NOMO-1 treated with dmso at 0.1 percent for 144 hours (cell line): ENCODE measurements at regions not wholly inside any gene's neighbourhood (a gene's known extent, or its start where the extent isn't known, plus 50 kb on each side); places are given as distances from the start of the nearest gene placed in this dataset.
"Not testable (repeated sequence)": the region's sequence is repeated elsewhere in the genome, so short reads cannot be mapped to it uniquely, and the experiment has no call there.

ENCODE experiments used
- DNase-seq: peaks from one replicate; lab custom pipeline; 2025; ENCODE audit not compliant: unreplicated experiment; lab: John Stamatoyannopoulos, UW

GRCh38 chr15:45804028-45804427, 169.2 kb downstream of the SQOR start:
- no peak for DNase-seq

DNA sequence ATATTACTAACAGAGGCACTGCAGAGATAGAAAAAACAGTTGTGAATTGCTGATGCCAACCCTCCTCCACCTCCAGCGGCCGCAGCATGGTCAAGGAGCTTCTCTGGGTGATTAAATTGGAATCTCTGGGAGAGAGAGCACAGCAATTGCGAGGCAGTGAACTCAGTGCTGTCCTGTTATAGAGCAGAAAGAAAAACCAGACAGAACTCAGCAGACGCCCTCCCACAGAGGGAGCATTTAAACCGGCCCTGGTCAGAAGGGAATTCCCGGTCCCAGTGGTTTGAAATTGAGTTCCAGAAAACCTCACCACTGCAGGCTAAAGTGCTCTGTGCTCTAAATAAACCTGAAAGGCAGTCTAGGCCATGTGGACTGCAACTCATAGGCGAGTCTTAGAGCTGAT, 175.4 kb downstream of the SQOR start:
- no peak for DNase-seq

DNA sequence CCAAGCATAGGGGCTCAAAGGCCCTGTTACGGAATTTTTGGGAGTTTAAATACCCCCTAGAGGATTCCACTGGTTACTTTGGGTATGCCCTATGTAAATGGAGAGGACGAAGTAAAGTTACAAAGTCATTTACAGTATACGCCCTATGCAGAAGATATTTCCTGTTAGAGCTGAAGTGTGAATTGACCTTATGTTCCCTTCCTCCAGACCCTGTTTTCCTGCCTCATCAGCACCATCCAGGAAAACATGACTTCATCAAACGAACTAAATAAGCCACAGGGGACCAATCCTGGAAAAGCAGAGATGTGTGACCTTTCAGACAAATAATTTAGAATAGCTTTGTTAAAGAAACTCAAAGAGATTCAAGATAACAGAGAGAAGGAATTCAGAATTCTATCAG, 177.4 kb downstream of the SQOR start:
- DNase-seq = no peak

GRCh38 chr15:45817578-45817977, 182.7 kb downstream of the SQOR start:
- DNase-seq = not testable (repeated sequence)

GRCh38 chr15:45821390-45821789, 186.6 kb downstream of the SQOR start:
- no peak for DNase-seq

- not testable (repeated sequence) for DNase-seq
These were observed 188.1 kb downstream of the SQOR start for GRCh38 chr15:45822968-45823367.

GRCh38 chr15:45827275-45827674, 192.4 kb downstream of the SQOR start:
- DNase-seq = no peak

- no peak for DNase-seq
These were observed 192.9 kb downstream of the SQOR start for GRCh38 chr15:45827766-45828165.

DNA sequence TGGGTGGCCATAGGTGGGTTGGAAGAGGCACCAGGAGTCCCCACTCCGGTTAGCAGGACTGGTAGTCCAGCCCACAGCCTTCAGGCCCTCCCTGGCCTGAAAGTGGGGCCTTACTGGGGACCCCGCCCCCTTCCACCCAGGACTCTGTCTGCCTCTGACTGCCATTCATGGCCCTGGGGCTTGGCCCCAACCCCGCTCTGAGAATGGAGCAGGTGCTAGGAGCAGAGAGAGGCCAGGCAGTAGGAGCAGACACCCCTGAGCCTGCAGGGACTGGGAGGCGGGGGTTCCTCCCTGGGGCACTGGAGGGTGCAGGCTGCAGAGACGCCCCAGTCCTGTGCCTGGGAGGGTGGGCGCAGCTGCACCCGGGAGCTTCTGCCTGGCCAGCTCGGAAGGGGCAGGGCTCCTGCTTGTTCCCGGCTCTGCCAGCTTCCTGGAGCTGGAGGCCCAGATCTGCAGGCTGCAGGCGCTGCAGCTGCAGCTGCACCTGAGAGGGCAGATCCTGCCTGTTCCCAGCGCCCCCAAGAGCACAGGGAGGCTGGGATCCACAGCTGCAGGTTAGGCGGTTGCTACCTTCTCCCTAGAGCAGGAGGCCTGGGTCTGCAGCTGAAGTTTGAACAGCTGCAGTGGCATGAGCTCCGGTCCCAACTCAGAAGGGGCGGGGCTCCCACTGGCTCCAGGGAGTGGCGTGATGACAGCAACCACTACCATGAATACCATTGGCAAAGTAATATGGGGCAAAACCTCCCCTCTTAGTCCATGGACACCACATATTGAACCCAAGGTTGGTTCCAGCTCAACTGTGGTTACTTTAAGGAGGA, 194.7 kb downstream of the SQOR start:
- no peak for DNase-seq

DNA sequence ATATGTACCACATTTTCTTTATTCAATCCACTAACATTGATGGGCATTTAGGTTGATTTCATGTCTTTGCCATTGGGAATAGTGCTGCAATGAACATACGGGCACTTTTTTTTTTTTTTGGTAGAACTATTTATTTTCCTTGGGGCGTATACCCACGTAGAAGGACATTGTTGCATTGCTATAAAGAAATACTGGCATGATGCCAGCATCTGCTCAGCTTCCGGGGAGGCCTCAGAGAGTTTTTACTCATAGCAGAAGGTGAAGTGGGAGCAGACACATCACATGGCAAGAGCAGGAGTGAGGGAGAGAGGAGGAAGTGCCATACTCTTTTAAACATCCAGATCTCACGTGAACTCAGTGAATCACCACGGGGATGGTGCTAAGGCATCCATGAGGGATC, 197.0 kb downstream of the SQOR start:
- no peak for DNase-seq

DNA sequence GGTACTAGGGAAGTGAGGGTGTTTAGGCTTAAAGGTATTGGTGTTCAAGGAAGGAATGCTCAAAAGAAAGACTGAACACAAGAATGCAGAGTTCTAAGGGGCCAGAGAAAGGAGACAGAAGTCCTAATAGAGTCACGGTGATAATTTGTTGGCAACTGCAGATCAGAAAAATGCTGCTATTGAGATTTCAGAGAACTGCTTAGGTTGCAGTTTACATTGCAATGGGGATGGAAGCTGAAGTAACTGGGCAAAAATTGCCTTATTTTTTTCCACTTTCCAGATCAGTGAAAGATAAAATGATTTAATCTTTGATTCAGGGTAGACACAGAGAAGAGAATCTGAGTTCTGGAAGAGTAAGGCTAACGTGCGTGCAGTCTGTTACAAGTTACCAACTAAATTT, 199.8 kb downstream of the SQOR start:
- no peak for DNase-seq

GRCh38 chr15:45842151-45842550, 207.3 kb downstream of the SQOR start:
- DNase-seq = no peak

- DNase-seq = no peak
These were observed 212.8 kb downstream of the SQOR start for GRCh38 chr15:45847645-45848044.

- no peak for DNase-seq
These were observed 214.3 kb downstream of the SQOR start for GRCh38 chr15:45849136-45849535.

- no peak for DNase-seq
These were observed 219.8 kb downstream of the SQOR start for GRCh38 chr15:45854455-45855202.

- DNase-seq = no peak
These were observed 220.5 kb downstream of the SQOR start for GRCh38 chr15:45855210-45855906.

DNA sequence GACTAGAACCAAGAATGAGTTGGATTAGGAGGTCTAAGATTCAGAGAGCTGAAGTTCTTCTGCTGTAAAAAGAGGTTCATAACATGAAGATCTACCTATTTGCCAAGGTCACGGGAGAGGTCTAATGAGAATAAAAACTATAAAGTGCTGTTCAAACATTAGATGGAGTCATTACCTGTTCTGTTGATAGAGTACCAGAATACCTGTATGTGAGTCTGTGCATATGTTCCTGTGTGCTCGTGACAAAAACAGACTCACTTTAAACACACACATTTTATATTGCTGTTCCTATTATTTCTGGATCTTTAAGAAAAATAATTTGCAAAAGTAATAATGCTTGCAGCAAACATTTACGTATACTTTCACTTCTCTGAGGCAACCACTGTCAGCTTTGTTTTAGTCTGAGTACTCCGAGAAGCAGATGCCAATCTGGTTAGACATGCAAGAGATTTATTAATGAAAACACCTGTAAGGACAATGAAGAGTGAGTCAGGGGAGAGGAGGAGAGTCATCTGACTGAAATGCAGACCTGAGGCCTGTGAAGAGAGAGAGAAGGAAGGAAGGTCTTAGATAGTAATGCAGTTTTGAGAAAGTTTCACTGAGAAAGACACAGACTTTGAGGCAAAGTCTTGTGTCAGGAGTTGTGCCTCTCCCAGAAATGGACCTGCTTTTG, 221.2 kb downstream of the SQOR start:
- no peak for DNase-seq

DNA sequence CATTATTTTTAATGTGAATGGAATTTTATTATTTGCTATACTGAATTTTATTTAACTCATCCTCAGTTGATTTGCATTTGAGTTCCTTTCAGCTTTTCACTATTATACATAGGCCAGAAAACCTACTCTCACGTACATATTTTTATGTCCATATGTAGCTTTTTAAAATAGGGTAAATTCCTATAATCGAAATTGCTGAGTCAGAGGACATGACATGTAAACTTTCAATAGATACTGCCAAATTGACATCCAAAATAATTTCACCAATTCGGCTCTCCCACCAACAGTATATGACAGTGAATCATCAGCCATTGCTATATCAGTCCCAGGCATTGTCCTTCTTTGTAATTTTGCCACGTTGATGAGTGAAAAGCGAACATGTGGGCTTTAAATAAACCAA, 222.5 kb downstream of the SQOR start:
- DNase-seq = no peak

DNA sequence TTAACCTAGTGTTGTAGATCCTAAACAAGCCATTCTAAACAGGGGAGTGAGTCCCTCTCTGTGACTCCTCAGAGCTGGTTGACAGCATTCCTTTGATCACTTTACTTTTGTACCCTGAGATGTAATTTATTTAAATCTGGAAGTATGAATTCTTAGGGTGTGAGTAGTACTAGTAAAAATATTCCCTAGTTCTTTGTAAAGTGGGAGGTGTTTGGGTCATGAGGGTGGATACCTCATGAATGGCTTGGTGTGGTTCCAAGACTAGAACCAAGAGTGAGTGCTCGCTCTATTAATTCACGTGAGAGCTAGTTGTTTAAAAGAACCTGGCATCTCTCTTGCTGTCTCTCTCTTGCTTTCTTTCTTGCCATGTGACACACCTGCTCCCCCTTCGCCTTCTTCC, 223.7 kb downstream of the SQOR start:
- DNase-seq = no peak

DNA sequence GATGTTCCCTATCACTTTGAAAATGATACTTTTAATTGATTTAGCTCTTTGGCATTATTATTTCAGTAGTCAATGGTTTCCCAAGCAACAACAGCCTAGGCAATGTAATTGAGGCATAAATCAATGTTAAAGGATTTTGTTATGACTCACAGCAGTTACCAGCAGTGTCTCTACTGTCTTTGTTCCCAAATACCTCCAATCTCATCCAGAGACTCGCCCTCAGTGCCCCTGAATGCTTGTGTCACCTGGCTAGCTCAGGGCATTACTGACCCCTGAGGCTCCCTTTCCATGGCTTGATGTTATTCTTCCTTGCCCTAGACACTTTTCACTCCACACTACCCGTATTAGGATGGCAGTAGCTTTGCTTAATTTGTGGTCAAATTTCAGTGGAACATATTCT, 227.2 kb downstream of the SQOR start:
- DNase-seq = no peak

DNA sequence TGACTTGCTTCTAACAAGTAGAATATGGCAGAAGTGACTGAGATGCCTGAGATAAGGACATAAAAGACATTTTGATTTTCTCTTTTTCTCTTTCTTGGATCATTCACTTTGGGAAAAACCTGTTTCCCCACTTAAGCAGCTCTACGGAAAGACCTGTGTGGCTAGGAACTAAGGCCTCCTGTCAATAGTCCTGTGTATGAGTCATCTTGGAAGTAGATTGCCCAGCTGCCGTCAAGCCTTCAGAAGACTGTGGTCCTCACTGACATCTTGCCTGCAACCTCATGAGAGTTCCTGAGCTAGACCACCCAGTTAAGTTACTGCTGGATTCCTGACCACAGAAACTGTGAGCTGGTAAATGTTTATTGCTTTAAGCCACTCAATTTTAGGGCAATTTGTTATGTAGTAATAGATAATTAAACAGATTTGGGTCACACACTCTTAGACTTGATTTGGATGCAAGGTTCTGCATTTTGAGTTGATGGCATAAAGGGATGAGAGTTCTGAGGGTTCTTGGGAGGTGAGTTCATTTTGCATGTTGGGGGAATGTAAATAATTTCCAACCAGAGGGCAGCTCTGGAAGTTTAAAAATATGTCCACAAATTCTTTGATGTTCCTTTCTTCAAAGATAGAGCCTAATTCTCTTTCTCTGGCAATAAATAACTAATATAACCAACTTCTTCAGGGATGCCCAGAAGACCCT, 229.2 kb downstream of the SQOR start:
- no peak for DNase-seq
